RWPE2 (cell line): ENCODE measurements at regions not wholly inside any gene's neighbourhood (a gene's known extent, or its start where the extent isn't known, plus 50 kb on each side); places are given as distances from the start of the nearest gene placed in this dataset.

Experiments used
- ATAC-seq: fragments of 200-7000 bp; cut with Tn5 transposase; 3 replicates; pipeline ENCODE4 v1.9.1; 2021; ENCODE audit warnings: low read depth
- DNase-seq: peaks from one replicate; pipeline ENCODE4 v3.0.0-alpha.2; 2020; ENCODE audit warnings: low spot score
- H3K27ac ChIP-seq: fragments of 450-650 bp; 2 replicates; pipeline ENCODE4 v1.5.1; 2017; ENCODE audit warnings: mild to moderate bottlenecking; ENCODE audit not compliant: poor library complexity, severe bottlenecking
- H3K27me3 ChIP-seq: fragments of 250-450 bp; sonication (Bioruptor Pico); 2 replicates; pipeline ENCODE4 v1.5.1; 2021; ENCODE audit warnings: mild to moderate bottlenecking, moderate library complexity; ENCODE audit not compliant: insufficient read depth, poor library complexity, severe bottlenecking
- H3K36me3 ChIP-seq: fragments of 250-450 bp; sonication (Bioruptor Pico); 2 replicates; pipeline ENCODE4 v1.5.1; 2020; ENCODE audit warnings: low read depth, mild to moderate bottlenecking, moderate library complexity
- H3K4me1 ChIP-seq: fragments of 250-450 bp; sonication (Bioruptor Pico); 2 replicates; pipeline ENCODE4 v1.5.1; 2021; ENCODE audit warnings: mild to moderate bottlenecking, moderate library complexity; ENCODE audit not compliant: insufficient read depth, poor library complexity, severe bottlenecking
- H3K4me3 ChIP-seq: fragments of 250-450 bp; sonication (Bioruptor Pico); 2 replicates; pipeline ENCODE4 v1.5.1; 2021; ENCODE audit warnings: mild to moderate bottlenecking, moderate library complexity; ENCODE audit not compliant: severe bottlenecking
- H3K9me3 ChIP-seq: fragments of 250-450 bp; sonication (Bioruptor Pico); 2 replicates; pipeline ENCODE4 v1.5.1; 2021; ENCODE audit warnings: mild to moderate bottlenecking, moderate library complexity; ENCODE audit not compliant: severe bottlenecking
- TF ChIP-seq, protein P1 (sequence below): fragments of 450-650 bp; IDR thresholded peaks from one replicate; pipeline ENCODE4 v1.5.1; 2017; ENCODE audit warnings: mild to moderate bottlenecking, moderate library complexity; ENCODE audit not compliant: poor library complexity, severe bottlenecking

DNA sequence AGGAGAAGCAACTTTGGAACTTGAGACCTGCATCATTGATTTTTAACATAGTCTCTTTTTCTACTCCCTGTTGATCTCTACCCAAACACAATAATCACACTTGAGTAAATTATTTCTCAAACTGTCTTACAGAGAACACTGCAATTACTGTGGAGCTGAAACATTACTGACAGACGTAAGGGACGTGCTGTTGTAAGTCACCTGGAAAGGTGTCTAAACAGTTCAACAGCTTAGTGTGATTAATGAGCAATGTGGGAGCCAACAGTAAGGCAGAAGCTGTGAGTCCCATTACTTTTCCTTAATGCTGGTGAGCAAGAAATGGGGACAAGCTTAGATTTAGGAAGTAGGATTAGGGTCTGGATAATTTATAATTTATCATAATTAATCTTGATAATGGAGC is 265.7 kb downstream of the DLEU7 start:
- no peak for DNase-seq
- ATAC-seq = no peak
- H3K27ac ChIP-seq = no peak overlapping the region

DNA sequence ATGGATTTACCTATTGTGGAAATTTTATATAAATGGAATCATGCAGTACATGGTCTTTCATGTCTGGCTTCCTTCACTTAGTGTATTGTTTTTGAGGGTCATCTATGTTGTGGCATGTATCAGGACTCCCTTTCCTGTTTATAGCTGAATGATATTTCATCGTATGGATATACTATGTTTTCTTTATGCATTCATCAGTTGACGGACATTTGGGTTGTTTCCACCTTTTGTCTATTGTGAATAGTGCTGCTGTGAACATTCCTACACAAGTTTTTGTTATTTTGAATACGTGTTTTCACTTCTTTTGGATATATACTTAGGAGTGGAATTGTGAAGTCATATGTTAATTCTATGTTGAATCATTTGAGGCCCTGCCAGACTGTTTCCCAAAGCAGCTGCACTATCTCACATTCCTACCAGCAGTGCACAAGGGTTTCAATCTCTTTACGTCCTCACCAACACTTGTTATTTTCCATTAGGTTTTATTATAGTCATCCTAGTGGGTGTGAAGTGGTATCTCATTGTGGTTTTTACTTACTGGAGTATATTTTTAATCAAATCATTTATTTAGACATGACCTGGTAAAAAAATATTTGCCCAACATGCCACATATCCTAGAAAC is 262.7 kb downstream of the DLEU7 start:
- TF ChIP-seq, protein P1, sequence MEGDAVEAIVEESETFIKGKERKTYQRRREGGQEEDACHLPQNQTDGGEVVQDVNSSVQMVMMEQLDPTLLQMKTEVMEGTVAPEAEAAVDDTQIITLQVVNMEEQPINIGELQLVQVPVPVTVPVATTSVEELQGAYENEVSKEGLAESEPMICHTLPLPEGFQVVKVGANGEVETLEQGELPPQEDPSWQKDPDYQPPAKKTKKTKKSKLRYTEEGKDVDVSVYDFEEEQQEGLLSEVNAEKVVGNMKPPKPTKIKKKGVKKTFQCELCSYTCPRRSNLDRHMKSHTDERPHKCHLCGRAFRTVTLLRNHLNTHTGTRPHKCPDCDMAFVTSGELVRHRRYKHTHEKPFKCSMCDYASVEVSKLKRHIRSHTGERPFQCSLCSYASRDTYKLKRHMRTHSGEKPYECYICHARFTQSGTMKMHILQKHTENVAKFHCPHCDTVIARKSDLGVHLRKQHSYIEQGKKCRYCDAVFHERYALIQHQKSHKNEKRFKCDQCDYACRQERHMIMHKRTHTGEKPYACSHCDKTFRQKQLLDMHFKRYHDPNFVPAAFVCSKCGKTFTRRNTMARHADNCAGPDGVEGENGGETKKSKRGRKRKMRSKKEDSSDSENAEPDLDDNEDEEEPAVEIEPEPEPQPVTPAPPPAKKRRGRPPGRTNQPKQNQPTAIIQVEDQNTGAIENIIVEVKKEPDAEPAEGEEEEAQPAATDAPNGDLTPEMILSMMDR = no peak
- no peaks in the 10 kb centered on the region for H3K4me1 ChIP-seq
- no peak overlapping the region for H3K27ac ChIP-seq
- no peaks in the 10 kb centered on the region for H3K36me3 ChIP-seq
- no peaks in the 10 kb centered on the region for H3K27me3 ChIP-seq
- H3K9me3 ChIP-seq = no peaks in the 10 kb centered on the region
- DNase-seq (no peak), ATAC-seq (no peak)
- H3K4me3 ChIP-seq = no peak overlapping the region

More for the DNA sequence above, 265.7 kb downstream of the DLEU7 start:
- Histone ChIP-seq H3K27me3 (no peaks in the 10 kb centered on the region), H3K36me3 (no peaks in the 10 kb centered on the region), H3K4me1 (no peaks in the 10 kb centered on the region), H3K9me3 (no peaks in the 10 kb centered on the region), H3K4me3 (no peak overlapping the region)
- TF ChIP-seq, protein P1 = no peak

DNA sequence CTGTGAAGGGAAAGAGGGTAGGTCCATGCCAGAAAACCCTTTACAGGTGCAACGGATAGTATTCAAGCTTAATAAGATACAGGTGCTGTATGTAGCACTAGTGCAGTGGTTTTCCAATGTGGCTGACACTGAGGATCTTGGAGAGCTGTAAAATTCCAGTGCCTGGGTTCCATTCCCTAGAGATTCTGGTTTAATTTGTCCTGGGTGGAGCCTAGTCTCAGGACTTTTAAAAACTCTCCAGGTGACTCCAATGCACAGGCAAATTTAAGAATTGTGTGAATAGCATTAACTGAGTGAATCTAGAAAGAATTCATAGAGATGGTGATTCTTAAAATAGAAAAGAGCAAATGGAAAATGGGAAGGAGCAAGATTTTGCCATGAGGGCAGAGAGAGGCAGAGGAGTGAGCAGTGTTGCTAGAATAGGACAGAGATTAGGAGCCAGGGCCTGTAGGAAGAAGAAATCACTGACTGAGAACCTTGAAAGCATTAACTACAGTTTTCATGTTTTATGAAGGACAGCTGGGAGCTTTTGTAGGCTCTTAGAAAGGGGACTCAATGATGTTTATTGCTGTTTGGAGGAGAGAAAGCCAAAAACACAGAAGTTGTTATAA is 261.8 kb downstream of the DLEU7 start:
- TF ChIP-seq, protein P1 = no peak
- Histone ChIP-seq H3K27me3 (no peaks in the 10 kb centered on the region), H3K9me3 (no peaks in the 10 kb centered on the region), H3K36me3 (no peaks in the 10 kb centered on the region), H3K27ac (no peak overlapping the region), H3K4me3 (no peak overlapping the region), H3K4me1 (no peaks in the 10 kb centered on the region)
- no peak for DNase-seq
- no peak for ATAC-seq

DNA sequence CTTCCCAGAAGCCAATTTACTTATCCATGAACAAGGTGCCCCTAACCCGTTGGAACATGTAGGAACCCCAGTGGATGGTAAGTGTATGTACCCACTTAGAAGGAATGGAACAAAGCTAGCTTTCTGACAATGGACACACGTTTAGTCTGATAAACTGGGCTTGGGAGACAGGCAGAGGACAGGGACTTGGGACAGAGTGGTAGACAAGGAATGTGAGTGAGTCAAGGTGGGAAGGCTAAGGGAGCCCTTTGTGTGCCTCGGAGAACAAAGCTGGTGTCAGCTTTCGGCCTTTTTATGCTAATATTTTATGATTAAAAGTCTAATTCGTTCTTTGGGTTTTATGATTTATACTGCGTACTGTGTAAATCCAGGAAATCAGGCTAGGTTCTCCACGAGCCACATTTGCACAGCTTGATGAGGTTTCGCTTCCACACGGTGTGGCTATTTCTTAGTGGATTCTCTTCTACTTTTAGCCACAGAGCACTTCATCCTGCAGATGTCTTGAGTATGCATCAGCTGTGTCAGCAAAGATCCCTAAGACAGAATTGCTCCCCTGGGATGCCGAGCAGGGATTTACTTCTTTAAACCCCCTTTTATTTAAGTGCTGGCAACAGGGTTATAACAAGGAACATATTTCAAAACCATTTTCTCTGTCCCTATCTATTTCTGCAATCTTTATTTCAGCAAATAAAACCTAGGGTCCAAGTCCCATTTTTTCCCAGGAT is 258.5 kb downstream of the DLEU7 start:
- no peak for ATAC-seq
- Histone ChIP-seq H3K27me3 (no peaks in the 10 kb centered on the region), H3K36me3 (no peaks in the 10 kb centered on the region), H3K27ac (no peak overlapping the region), H3K4me1 (peaks cover 16% of the 10 kb centered on the region), H3K4me3 (no peak overlapping the region), H3K9me3 (no peaks in the 10 kb centered on the region)
- DNase-seq = no peak
- TF ChIP-seq, protein P1 = no peak
